Stomach smooth muscle (tissue), 2 donors: ENCODE measurements at regions not wholly inside any gene's neighbourhood (a gene's known extent, or its start where the extent isn't known, plus 50 kb on each side); places are given as distances from the start of the nearest gene placed in this dataset.

Source experiments
- H3K27ac ChIP-seq: one replicate; pipeline ENCODE4 v1.7.0; 2013; ENCODE audit warnings: mild to moderate bottlenecking, low read length, inconsistent platforms
- H3K27me3 ChIP-seq, 2 donors: one replicate each; pipeline ENCODE4 v1.7.0; 2013; ENCODE audit warnings: low read length in 2 of 2; ENCODE audit not compliant: insufficient read depth in 2 of 2, control insufficient read depth in 1 of 2
- H3K36me3 ChIP-seq, 2 donors: one replicate each; pipeline ENCODE4 v1.7.0; 2013; ENCODE audit warnings: low read length in 2 of 2; ENCODE audit not compliant: control insufficient read depth in 2 of 2, insufficient read depth in 2 of 2
- H3K4me1 ChIP-seq: one replicate; pipeline ENCODE4 v1.7.0; 2013; ENCODE audit warnings: low read length; ENCODE audit not compliant: control insufficient read depth, insufficient read depth
- H3K4me3 ChIP-seq, 2 donors: one replicate each; pipeline ENCODE4 v1.7.0; 2013; ENCODE audit warnings: low read length in 2 of 2
- H3K9ac ChIP-seq, 2 donors: one replicate each; pipeline ENCODE4 v1.7.0; 2013; ENCODE audit warnings: low read length in 2 of 2, mild to moderate bottlenecking in 1 of 2
- H3K9me3 ChIP-seq, 2 donors: one replicate each; pipeline ENCODE4 v1.7.0; 2013; ENCODE audit warnings: low read length in 2 of 2; ENCODE audit not compliant: control insufficient read depth in 2 of 2
- donor health status: healthy.
- donor health status: Pancreatic carcinoma.

DNA sequence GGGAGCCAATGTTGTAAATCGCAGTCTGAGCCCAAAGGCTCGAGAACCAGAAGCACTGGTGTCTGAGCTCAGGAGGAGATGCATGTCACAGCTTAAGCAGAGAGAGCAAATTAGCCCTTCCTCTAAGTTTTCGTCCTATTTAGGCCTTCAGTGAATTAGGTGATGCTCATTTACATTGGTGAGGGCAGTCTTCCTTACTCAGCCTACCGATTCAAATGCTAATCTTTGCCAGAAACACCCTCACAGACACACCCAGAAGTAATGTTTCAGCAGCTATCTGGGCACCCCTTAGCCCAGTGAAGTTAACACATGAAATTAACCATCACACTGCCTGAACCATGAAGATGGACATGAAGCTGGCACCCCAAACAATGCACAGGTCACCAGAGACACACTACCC, 385.1 kb downstream of the STK39 start:
- H3K36me3 ChIP-seq = no peaks in the 10 kb centered on the region
- no peak overlapping the region for H3K27ac ChIP-seq
- no peaks in the 10 kb centered on the region for H3K4me1 ChIP-seq
- no peaks in the 10 kb centered on the region for H3K27me3 ChIP-seq
- H3K9ac ChIP-seq = no peak overlapping the region
- H3K9me3 ChIP-seq = no peaks in the 10 kb centered on the region
- no peak overlapping the region for H3K4me3 ChIP-seq

DNA sequence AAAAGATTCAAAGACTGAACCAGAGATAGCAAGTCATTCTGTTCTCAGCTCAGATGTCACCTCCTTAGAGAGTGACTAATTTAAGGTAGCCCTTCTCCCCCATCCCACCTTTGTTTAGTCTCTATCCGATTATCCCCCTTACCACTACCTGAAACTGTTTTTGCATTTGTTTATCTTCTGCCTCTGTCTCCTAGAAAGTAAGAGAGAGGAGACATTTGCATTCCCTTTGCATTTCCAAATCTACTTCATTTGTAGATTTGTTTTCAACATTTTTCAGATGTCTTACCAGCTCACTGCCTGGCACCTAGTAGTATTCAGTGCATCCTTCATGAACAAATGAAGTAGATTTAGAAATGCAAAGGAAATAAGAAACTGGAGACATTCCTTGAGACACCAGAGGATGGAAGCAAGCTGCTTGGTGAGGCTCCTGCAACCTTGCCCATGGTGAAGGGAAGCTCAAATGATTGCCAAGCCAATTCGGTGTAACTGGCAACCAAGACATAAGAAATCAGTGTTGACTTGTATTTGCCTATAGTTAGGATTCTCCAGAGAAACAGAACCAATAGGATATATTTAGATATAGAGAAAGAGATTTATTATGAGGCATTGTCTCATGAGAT, 385.7 kb downstream of the STK39 start:
- Histone ChIP-seq H3K4me1 (no peaks in the 10 kb centered on the region), H3K36me3 (no peaks in the 10 kb centered on the region), H3K4me3 (no peak overlapping the region), H3K27ac (no peak overlapping the region), H3K9me3 (no peaks in the 10 kb centered on the region), H3K9ac (no peak overlapping the region), H3K27me3 (no peaks in the 10 kb centered on the region)

DNA sequence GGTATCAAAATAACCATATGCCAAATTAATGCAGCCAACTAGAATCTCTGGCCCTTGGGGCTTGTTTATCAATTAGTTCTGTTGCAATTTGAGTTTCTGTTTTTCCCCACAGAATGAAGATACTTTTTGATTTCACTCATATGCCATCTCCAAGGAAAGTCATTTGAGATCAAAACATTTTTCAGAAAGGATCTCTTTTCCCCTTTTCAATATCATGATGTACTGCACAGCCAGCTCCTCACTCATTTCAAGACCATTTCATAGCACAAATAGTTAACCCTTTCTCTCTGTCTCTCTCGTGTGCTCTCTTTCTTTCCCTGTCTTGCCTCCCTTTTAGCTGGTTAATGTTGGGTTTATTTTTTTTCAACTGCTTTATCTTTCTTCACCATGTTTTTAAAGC, 387.3 kb downstream of the STK39 start:
- H3K4me1 ChIP-seq = no peaks in the 10 kb centered on the region
- no peak overlapping the region for H3K4me3 ChIP-seq
- H3K36me3 ChIP-seq = no peaks in the 10 kb centered on the region
- H3K27ac ChIP-seq = no peak overlapping the region
- H3K9ac ChIP-seq = no peak overlapping the region
- no peaks in the 10 kb centered on the region for H3K9me3 ChIP-seq
- no peaks in the 10 kb centered on the region for H3K27me3 ChIP-seq

DNA sequence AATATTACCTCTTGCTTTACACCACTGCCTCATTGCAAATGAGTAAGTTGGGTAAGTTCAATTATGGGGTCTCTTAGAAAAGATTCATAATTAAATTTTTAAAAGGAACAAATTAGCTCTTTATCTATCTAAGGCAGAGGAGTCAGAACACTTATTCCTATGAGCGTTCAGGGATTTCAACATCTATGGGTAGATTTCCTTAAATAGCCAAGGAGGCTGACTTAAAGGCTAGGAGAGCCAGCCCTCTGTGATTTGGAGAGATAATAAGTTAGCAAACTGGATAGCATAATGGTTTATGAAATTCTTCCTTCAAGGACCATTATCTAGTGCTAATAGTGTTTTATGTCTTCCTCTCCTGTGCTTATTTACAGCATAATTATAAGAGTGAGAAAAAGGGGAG, 387.7 kb downstream of the STK39 start:
- no peaks in the 10 kb centered on the region for H3K27me3 ChIP-seq
- H3K9ac ChIP-seq = no peak overlapping the region
- no peaks in the 10 kb centered on the region for H3K4me1 ChIP-seq
- H3K36me3 ChIP-seq = no peaks in the 10 kb centered on the region
- no peak overlapping the region for H3K4me3 ChIP-seq
- no peak overlapping the region for H3K27ac ChIP-seq
- H3K9me3 ChIP-seq = no peaks in the 10 kb centered on the region

DNA sequence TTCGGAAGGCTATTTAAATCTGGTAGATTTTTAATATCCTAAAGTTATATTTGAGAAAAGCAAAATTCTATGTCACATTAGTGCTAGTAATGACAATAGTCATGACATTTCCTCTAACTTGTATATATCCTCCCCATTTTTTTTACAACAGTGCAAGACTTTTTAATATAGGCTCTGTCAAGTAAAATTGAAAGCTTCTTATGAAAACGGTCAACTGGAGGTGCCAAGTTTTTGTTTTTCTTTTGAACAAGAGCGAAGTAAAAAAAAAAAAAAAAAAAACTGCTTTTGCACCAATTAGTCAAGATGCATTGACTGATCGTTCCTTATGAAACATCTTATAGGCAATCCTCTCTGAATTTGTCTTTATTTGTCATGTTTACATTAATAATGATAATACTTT, 389.3 kb downstream of the STK39 start:
- H3K36me3 ChIP-seq = no peaks in the 10 kb centered on the region
- no peaks in the 10 kb centered on the region for H3K9me3 ChIP-seq
- H3K9ac ChIP-seq = no peak overlapping the region
- H3K27ac ChIP-seq = no peak overlapping the region
- H3K4me3 ChIP-seq = no peak overlapping the region
- no peaks in the 10 kb centered on the region for H3K27me3 ChIP-seq
- H3K4me1 ChIP-seq = no peaks in the 10 kb centered on the region

DNA sequence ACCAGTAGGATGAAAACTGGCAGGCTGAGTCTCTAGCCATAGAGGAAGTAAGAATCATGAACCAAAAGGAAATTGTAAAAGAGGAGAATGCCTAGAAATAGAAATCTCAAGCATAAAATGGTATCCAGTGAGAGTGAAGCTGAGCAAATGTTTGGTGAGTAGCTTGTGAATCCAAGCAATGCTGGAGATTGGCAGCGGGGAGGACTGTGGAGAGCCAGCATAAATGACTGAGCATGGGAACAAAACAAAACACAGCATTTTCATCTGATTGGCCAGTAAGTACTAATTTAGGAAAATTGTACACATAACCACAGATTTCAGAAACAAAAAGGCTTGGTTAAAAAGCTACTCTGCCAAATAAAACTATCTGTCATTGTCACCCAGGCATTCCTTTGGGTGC, 390.0 kb downstream of the STK39 start:
- Histone ChIP-seq H3K9me3 (no peaks in the 10 kb centered on the region), H3K4me3 (no peak overlapping the region), H3K9ac (no peak overlapping the region), H3K4me1 (no peaks in the 10 kb centered on the region), H3K36me3 (no peaks in the 10 kb centered on the region), H3K27me3 (no peaks in the 10 kb centered on the region), H3K27ac (no peak overlapping the region)

DNA sequence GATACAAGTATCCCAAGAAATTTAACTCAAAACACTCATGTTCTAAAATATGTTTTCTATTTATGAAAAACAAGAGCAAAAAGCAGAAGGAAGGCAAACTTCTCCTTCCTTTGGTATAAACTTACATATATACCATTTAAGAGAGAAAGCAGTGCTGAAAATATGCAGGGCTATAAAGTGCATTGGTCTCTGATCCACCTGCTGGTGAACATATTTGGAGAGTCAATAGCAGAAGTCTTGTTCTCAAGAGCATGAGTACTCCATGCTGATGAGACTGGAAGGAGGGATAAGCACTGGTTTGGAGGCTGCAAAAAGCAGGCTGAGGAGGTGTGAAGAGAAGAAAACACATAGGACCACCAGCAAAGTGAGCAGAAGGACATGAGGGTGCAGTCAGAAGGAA, 391.2 kb downstream of the STK39 start:
- no peaks in the 10 kb centered on the region for H3K9me3 ChIP-seq
- H3K4me3 ChIP-seq = no peak overlapping the region
- no peaks in the 10 kb centered on the region for H3K4me1 ChIP-seq
- no peak overlapping the region for H3K27ac ChIP-seq
- no peaks in the 10 kb centered on the region for H3K27me3 ChIP-seq
- no peaks in the 10 kb centered on the region for H3K36me3 ChIP-seq
- H3K9ac ChIP-seq = no peak overlapping the region

DNA sequence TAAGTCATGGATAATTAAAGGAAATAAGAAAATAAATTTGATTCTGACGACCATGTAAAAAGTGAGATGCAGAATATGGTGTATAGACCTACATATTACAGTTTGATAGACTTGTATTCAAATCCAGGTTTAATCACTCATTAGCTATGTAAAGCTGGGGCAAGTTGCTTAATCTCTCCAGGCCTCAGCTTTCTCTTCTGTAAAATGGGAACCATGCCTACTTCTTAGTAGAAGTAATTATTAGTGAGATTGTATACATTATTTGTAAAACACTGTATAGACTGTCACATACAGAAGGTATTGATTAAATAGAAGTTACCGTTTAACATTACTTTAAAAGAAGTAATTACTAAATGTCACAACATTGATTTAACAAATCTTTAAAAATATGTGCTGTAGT, 392.2 kb downstream of the STK39 start:
- Histone ChIP-seq H3K36me3 (no peaks in the 10 kb centered on the region), H3K4me3 (no peak overlapping the region), H3K9me3 (no peaks in the 10 kb centered on the region), H3K27ac (no peak overlapping the region), H3K27me3 (no peaks in the 10 kb centered on the region), H3K9ac (no peak overlapping the region), H3K4me1 (no peaks in the 10 kb centered on the region)

DNA sequence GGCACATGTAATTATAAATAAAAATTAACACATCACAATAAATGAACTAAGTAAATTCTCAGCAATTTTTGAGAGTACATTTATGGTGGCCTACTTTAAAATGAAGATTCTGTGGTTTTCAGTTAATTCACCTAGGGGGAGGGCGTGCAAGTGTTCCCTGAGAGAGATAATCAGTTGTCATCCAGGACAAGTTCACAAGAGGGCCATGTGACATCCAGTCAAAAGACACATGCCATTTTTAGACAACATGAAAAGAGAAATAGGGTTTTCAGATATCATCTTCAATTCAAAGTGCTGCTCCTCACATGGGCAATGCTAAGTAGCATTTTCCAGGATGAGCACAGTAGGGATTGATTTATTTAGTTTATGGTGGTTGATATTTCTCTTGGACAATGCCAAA, 393.7 kb downstream of the STK39 start:
- Histone ChIP-seq H3K4me1 (no peaks in the 10 kb centered on the region), H3K4me3 (no peak overlapping the region), H3K27me3 (no peaks in the 10 kb centered on the region), H3K9me3 (no peaks in the 10 kb centered on the region), H3K9ac (no peak overlapping the region), H3K36me3 (no peaks in the 10 kb centered on the region), H3K27ac (no peak overlapping the region)

DNA sequence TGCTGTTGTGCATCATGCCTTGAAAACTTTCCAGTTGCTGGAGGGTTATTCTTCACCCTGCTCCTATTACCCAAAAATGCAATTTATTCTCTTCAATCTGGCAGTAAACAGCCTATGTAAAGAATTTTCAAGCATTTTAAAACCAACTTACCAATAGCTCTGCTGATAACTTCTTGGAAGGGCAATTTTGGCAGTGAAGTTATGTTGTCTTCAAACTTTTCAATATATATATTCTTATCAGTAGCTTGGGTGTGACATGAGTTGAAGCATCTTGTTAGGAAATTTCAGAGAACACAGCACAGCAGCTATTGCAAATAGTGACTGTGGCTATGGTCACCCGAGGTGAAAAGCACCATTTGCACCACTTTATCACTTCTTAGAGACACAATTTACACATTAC, 395.5 kb downstream of the STK39 start:
- Histone ChIP-seq H3K27me3 (no peaks in the 10 kb centered on the region), H3K27ac (no peak overlapping the region), H3K36me3 (no peaks in the 10 kb centered on the region), H3K4me3 (no peak overlapping the region), H3K9me3 (no peaks in the 10 kb centered on the region), H3K4me1 (no peaks in the 10 kb centered on the region), H3K9ac (no peak overlapping the region)

DNA sequence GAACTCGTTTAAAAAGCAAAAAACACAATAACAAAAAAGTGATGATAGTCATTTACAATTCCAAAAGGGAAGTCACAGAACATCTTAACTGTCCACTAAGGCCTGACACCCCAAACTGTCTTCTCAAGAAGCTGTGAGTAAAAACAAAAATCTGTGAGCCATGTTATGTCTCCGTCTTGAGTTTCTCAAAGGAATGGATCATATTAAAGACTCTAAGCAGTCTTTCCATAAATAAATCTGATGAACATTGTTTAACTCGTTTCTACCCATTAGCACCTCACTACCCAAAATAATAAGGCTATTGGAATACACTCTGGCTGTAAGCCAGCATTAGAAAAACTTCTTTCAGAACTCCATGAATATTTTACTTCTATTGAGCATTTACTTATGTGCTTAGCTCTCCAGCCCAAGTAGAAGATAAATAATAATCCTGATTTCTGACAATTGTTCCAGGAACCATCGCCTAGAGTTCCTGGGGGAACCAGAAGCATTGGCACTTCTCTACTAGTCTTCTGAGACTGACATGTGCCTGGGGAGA, 396.0 kb downstream of the STK39 start:
- H3K4me3 ChIP-seq = no peak overlapping the region
- no peaks in the 10 kb centered on the region for H3K9me3 ChIP-seq
- H3K27me3 ChIP-seq = no peaks in the 10 kb centered on the region
- no peak overlapping the region for H3K9ac ChIP-seq
- H3K4me1 ChIP-seq = no peaks in the 10 kb centered on the region
- H3K36me3 ChIP-seq = no peaks in the 10 kb centered on the region
- H3K27ac ChIP-seq = no peak overlapping the region
